HG03097 (cell line): ENCODE measurements at regions not wholly inside any gene's neighbourhood (a gene's known extent, or its start where the extent isn't known, plus 50 kb on each side); places are given as distances from the start of the nearest gene placed in this dataset.

Experiments used
- ATAC-seq: cut with Tn5 transposase; IDR thresholded peaks from one replicate; pipeline ENCODE4 v1.9.1; 2021; ENCODE audit not compliant: unreplicated experiment, low FRiP score

DNA sequence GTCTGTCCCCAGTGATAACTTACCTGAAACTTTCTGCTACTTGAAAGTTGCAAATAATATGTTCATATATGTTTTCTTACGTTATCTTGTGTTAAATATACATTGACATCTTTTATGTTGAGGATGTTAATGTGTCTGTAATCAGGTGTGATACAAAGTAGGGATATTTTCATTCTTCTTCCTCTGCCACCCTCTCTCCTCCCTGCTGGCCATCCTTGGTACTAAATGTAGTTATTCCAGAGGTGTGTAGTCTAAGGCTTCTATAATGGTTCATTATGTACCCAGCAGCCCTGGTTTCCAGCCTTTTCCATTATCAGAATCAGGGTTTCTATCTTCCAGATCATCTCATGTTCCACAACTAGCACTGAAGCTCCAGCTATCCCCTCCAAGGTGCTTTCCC is 606.7 kb upstream of the KLHL1 start:
- no peak for ATAC-seq

DNA sequence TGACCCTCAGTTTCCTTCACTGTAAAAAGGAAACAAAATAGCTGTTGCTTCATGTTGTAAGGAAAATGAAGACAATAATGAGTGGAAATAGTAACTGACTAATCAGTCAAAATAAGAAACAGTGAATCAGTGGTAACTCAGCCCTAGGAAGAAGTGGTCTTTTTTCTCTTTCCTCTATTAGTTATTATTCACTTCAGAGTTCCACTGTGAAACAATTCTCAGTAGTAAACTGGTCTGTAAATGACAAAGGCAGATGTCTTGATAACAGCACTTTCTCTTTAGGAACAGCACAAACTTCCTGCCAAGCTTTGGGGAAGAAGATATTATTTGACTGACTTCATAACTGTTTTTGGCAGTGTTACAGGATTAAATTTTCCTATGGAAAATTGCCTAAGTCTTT is 600.5 kb upstream of the KLHL1 start:
- ATAC-seq, result no peak

DNA sequence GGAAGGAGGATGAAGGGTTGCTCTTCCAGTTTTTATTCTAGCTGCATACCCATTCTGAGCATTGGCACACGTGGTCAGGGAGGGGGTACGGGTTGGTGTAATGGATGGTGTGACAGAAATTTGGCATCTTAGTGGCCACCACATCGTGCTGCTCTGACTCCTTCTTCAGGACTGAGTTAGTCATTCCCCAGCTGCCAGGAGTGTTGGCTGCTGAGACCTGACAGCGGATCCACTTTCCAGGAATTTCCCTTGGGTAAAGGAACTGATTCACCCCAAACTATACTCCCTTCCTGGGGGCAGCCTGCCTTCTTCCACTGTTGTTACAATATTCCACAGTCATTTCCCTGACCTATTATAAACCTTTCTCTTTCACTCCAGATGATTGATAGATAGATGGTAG is 595.5 kb upstream of the KLHL1 start:
- ATAC-seq, result no peak

DNA sequence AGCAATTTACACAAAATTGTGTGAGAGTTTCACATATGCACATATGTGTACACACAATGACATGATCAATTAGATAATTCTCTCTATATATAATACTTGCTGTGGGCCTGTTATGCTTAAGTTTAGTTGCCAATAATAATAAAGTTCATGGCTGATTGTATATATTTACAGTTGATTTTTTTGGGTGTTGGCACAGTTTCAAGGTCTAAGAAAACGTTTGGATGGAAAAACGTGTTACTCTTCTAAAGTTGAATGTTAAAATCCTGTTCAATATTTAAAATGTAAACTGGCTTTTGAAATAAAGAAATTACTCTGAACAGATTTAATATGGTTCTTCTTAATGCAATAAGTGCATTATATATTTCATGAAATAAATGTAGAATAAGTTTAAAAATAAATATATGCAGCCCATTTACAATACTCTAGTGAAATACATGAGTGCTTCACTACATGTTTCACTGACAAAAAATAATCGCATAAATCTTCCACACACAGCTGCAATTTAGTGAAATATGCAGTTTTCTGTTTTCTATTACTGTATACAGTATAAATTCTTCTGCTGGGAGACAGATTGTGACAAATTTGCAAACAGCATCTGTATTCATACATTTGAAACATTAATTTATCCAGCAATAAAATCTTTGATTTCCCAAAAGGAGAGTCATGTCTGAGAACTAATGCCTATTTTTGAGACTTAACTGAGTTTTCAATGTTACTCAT is 586.9 kb upstream of the KLHL1 start:
- no peak for ATAC-seq

DNA sequence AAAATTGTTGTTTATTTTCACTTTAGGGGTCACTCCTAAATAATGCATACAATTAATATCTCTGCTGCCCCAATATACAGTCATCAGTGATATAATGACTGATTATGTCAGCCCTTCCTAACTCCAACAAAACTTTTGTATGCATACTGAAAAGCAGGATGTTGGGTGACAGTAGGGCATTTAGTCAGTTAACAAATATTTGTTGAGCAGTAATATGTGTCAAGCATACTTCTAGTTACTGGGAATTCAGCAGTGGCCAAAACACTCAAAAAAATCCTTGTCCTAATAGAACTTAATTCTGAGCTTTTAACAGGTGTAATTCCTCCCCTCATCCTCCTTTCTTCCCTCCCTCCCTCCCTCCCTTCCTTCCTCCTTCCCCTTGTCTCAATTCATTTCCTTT is 560.7 kb upstream of the KLHL1 start:
- no peak for ATAC-seq

DNA sequence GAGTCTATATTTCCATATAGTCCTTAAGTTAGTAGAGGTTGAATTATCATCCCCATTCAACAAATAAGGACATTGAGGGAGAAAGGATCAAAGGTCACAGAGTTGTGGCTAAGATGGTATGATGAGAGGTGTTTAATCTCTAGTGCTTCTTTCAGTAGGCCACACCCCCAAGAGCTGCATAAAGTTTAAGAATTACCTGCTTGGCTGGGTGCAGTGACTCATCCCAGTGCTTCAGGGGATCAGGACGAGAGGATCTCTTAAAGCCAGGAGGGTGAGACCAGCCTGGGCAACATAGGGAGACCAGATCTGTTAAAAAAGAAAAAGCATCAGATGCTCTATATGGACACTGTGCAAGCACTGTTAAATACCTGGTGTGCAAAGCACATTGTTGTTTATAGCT is 560.0 kb upstream of the KLHL1 start:
- ATAC-seq, result no peak

DNA sequence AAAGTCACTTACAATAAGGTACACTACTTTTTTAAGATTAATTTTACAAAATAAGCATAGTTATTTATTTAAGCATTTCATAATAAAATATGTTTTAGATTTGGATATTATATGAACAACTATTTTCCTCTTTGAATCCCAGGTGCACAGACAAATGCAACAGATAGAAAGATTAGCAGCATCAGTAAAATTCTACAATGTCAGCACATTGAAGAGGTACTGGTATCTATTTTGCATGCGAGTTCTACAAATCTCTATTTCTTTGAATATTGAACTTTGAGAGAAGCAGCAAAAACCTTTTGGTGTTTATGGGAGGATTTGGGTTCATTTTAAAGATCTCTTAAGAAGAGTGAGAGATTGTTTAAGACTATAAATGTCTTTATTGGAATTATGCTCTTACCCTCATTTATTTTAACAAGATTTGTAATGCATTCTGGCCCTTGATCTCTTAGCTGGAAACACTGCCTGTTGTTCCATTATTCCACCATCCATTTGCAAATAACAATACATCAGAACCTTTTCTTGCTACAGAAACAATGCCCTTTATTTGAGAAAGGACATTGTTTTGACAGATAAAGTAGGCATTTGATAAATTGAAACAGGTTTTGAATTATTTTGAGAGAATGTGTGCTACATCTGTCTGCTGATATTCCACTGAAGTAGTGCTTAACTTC is 558.8 kb upstream of the KLHL1 start:
- no peak for ATAC-seq

DNA sequence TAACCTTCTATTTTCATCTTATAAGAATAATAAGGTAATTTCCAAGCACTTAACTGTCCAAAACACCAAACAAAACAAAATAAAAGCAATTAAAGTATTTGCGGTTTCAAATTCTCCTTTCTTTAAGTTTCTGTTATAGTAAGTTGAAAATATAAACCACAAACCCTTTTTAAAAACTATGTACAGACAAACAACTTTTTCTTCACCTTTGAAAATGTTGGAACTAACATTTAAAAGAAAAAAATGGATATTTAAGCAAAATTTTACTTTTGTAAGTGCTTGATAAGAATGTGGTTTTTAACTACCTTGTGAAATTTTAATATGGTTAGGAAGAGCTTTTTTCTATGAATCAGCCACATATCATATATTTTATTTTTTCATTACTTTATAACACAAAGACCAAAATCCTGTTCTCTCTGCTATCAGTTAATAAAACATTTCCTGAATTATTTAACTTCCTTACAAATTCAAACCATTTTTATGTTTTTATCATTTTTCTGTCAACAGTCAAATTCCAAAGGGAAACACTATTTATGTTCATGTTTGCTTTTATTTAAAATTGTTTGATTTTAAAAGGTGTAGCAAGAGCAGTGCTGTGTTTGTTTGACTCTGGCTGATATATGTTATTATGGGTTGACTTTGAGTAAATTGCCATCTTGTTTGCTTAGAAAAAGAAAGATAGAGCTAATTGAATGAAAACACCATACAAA is 554.1 kb upstream of the KLHL1 start:
- ATAC-seq, result no peak

DNA sequence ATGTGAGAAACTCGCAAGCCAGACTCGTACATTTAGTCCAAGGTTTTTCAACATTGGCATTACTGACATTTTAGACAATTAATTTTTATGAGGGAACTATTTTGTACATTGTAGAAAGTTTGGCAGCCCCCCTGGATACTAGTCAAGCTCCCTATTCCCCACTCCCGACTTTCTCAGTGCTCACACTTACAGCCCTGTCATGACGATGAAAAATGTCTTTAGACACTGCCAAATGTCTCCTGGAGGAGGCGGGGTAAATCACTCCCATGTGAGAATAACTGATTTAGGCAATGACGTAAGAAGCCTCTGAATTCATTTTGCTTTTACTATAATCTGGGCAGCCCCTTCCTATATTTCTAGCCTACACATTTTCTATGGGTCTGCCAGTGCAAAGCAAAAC is 535.8 kb upstream of the KLHL1 start:
- ATAC-seq, result no peak

DNA sequence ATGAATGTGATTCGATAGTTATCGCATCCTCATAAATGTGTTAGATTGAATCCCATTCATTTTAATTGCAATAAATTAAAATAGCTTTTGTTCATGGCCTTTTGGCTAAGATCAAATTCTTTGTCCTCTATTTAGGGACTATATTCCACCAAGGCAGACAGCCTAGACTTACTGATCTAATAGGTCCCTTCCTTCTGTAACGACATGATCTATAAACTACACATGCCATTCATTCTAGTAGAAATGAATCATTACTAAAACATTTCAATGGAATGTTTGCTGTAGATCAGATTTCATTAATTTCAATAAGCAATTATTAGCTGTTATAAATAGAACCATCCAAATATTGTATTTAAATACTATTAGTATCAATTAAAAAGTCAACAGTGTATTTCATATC is 526.6 kb upstream of the KLHL1 start:
- ATAC-seq, result no peak

DNA sequence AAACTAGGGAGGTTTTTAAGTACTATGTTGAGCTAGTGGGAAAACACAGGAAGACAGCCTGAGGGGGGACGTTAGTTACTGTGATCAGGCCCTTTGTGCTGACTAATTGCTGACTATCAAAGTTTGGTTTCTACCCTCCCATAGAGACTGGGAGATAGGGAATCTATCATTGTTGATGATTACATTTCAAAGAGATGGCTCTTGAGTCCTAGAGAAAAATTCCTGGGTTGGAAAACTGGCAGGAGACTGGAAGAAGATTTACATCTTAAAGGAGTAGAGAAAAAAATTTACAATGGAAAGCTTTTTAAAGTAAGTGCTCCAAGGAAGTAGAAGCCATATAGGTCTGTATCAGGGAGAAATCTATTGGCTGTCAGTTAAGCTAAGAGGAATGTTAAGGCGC is 522.0 kb upstream of the KLHL1 start:
- no peak for ATAC-seq

DNA sequence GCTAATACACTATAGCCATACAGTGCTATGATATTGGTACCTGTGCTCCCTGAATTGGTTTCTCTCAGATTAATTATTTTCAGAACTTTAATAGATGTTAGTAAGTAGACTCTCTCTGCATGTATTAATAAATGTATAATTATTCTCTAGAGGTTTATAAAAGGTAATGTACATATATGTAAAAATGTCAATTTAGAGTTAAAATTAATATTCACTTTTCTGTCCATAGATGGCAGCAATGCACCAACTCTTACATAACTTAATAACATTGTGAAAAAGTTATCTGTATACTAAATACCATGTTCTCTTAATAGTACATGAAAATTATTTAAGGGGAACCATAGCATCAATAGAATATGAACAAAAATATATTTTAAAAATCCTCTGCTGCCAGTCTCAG is 515.0 kb upstream of the KLHL1 start:
- no peak for ATAC-seq

DNA sequence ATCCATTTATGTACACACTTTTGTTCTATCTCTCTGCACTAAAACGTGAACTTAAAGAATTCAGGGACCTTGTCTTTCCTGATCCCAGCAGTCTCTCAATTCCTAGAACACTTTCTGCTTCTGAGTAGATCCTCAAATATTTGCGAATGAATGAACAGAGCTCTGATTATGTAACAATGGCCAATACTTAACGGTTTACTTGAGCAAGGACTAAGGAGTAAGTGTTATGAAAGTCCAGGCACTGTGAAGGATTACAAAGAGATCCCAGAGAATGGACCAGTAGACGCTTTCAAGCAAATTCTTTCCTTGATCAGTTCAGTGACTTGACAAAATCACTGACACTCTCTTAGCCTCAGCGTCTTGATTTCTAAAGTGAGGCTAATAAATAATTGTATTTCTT is 514.5 kb upstream of the KLHL1 start:
- no peak for ATAC-seq

DNA sequence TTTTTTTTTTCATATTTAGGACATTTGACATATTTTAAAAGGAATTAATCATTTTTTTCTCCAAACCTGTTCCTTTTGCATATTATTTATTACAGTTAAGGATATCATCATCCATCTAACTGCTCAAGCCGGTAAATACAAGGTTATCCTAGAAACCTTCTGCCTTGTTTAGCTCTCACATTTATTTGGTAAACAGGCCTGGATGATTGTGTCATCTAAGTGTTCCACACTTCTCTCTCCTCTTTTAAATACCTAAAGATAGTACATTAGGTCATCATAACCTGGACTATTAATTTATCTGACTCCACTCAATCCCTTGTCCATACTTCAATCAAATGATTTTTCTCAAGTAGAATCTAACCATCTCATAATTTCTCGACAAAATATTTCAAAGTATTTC is 511.7 kb upstream of the KLHL1 start:
- no peak for ATAC-seq

DNA sequence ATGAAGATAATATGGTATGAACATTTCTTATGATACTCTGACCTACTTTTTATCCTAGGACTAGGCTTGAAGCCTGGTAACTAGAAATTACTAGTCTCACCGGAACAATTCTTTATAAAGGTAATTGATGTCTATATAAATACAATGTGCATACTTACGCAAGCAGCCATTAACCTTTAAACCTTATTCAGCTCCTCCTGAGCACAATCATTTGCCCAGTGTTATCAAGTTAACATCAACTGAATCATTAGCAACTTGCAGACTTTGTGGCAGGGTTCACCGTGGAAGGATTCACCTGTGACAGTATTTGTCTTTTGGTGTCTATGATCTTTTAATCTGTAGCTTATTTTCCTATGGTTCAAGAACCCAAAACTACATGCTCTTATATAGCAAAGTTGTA is 508.6 kb upstream of the KLHL1 start:
- no peak for ATAC-seq

DNA sequence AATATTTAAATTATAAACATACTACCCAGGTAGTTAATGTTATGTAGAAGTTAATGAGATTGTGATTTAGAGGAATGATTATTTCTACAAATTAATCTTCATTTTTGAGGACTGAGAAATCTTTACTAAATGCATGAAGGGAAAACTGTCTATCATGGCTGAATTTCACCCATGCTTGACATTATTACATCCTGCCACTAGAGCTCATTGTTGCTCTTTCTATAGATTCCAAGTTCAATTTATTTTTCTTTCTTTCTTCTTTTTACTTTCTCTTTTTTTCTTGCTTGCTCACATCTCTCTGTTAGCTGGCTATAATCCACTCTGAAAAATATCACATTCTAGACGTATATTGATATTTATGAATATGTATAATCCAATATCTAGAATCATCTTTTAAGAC is 505.0 kb upstream of the KLHL1 start:
- no peak for ATAC-seq

DNA sequence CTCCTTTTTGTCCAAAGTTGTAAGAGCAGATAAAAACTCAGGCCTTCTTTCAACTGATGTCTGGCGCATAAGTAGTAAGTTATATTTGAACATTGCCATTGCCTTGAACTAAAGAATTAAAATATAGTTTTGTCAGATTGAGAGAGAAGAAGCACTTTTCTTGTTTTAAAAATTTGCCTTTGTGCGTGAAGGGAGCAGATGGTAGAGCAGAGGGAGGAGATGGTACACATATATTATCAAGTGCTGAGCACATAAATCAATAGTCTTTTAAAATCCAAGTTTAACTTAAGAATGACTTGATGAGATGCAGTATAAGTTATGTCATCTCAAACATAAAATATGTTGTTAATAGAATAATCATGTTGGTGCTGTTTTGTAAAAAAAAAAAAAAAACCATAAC is 504.6 kb upstream of the KLHL1 start:
- no peak for ATAC-seq

DNA sequence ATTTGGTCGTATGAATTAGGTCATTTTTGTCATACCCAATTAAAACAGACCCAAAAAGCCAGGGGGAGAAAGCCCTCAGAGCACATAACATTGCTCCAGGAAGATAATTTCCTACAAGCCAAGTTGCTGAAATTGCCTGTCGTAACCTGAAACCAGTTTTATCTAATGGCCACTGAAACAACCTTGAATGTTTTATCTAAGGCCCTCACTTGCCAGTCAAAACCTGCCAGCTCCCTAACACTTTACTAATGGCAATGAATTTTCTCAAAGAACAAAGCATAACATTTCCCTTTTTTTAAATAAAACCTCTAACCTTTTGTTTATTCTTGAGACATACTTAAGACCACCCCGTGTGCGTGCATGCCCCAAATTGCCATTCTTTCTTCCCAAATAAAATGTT is 496.2 kb upstream of the KLHL1 start:
- no peak for ATAC-seq

DNA sequence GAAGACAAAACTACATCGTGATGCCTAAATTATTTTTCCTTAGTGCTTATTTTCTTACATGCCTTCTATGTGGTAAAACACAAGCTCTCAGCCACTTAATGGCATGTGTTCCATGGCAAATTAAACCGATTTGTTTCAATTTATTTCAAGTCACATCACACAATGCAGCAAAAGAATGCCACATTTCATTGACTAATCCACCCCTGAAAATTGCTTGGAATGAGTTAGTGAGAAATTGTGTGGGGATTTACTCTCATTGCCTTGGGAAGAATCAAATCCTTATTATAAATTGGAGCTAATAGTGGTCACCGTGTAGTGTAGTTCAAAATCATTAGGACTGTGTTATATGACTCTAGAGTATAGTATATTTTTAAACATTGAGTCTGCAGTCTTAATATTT is 485.5 kb upstream of the KLHL1 start:
- no peak for ATAC-seq

DNA sequence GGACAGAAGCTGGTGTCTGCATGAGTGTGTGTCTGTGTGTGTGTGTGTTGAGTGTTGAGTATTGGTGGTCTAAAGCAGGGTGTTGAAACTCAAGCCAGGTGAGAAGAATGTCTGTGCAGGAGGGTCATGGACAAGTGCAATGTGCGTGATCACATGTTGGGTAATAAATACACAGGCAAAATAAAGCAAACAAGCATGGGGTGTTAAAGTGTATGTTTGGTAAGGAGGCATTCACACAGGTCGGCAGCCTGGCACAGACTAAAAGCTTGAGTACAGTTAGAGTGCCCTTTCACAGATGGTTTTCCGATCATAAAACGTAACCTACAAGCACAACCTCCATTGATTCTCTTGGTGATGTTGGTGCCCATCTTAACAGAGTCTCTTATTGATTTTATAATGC is 476.9 kb upstream of the KLHL1 start:
- ATAC-seq, result no peak

DNA sequence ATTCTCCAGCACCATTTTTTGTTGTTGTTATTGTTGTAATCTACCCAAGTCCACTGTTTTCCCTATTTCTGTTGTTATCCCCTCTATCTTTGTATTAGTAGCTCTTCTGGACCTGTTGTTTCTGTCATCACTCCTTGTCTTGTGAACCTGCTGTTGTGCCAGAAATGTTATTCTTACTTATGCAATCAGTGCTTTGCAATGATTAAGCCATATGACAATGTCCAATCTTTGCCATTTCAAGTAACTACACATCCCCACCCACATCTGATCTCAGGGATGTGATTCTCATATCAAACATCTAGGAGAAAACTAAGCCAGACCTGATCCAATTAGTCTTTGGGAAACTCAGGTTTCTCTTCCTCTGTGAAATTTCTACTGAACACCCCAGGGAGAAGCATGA is 472.6 kb upstream of the KLHL1 start:
- ATAC-seq, result no peak

DNA sequence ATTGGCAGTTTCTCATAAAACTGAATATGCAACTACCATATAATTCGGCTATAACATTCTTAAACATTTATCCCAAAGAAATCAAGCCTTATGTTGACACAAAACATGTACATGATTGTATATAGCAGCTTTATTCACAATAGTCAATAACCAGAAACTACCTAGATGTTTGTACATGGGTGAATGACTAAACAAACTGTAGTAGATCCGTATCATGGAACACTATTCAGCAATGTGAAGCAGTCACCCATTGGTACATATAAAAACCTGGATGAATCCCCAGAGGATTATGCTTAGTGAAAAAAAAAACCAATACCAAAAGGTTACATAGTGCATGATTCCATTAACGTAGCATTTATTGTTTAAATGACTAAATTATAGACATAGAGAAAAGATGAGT is 471.7 kb upstream of the KLHL1 start:
- no peak for ATAC-seq
